IMR-90 (cell line): ENCODE measurements at regions not wholly inside any gene's neighbourhood (a gene's known extent, or its start where the extent isn't known, plus 50 kb on each side); places are given as distances from the start of the nearest gene placed in this dataset.

Source experiments
- ATAC-seq: fragments of 200-7000 bp; cut with Tn5 transposase; 2 replicates; pipeline ENCODE4 v1.9.1; 2020; ENCODE audit warnings: low read depth, mild to moderate bottlenecking, moderate library complexity
- BruUV-seq: library from RNA; stranded (reverse); fragments of 400-500 nt; replicated peaks from 2 replicates; lab custom pipeline; 2021; lab: Mats Ljungman, UMichigan
- CTCF ChIA-PET: fragments of 300-600 bp; formaldehyde crosslinking; extraction: SDS; loops from one replicate; lab custom pipeline; 2021; ENCODE audit warnings: antibody characterized with exemption; lab: Yijun Ruan, JAX
- POLR2A ChIA-PET: fragments of 300-600 bp; sonication (Branson Sonifier 250); formaldehyde crosslinking; loops from one replicate; lab custom pipeline; 2022; ENCODE audit warnings: antibody characterized with exemption; ENCODE audit not compliant: unreplicated experiment; lab: Charles Lee
- DNase-seq: peaks from one replicate; pipeline ENCODE4 v3.0.0; 2013
- H2AFZ ChIP-seq: replicated peaks from 2 replicates; pipeline ENCODE3; 2013; ENCODE audit warnings: low read length, mild to moderate bottlenecking; ENCODE audit not compliant: poor library complexity
- H2AK5ac ChIP-seq: 2 replicates; pipeline ENCODE4 v1.6.1; 2013; ENCODE audit warnings: low read depth, low read length, inconsistent platforms
- H2AK9ac ChIP-seq: replicated peaks from 2 replicates; pipeline ENCODE3; 2013; ENCODE audit warnings: mild to moderate bottlenecking, low read depth, low read length, moderate library complexity; ENCODE audit not compliant: poor library complexity
- H2BK120ac ChIP-seq: 2 replicates; pipeline ENCODE4 v1.6.1; 2013; ENCODE audit warnings: low read depth, low read length, inconsistent platforms
- H2BK15ac ChIP-seq: 3 replicates; pipeline ENCODE4 v1.6.1; 2013; ENCODE audit warnings: low read depth, low read length, inconsistent platforms
- H2BK20ac ChIP-seq: 2 replicates; pipeline ENCODE4 v1.6.1; 2013; ENCODE audit warnings: low read depth, mild to moderate bottlenecking, inconsistent platforms, low read length, moderate library complexity
- H2BK5ac ChIP-seq: 2 replicates; pipeline ENCODE4 v1.6.1; 2013; ENCODE audit warnings: mild to moderate bottlenecking, low read depth, low read length, inconsistent platforms; ENCODE audit not compliant: poor library complexity, severe bottlenecking
- H3K14ac ChIP-seq: replicated peaks from 2 replicates; pipeline ENCODE4 v1.6.1; 2013; ENCODE audit warnings: low read depth, low read length, inconsistent platforms
- H3K18ac ChIP-seq: 2 replicates; pipeline ENCODE4 v1.6.1; 2013; ENCODE audit warnings: low read depth, low read length, control low read depth
- H3K23ac ChIP-seq: 2 replicates; pipeline ENCODE4 v1.6.1; 2013; ENCODE audit warnings: low read depth, low read length, inconsistent platforms
- H3K27ac ChIP-seq: 2 replicates; pipeline ENCODE4 v1.5.1; 2013; ENCODE audit warnings: mild to moderate bottlenecking, control low read depth, low read length; ENCODE audit not compliant: insufficient read depth
- H3K27me3 ChIP-seq: 2 replicates; pipeline ENCODE4 v1.6.1; 2013; ENCODE audit warnings: low read length; ENCODE audit not compliant: control insufficient read depth, insufficient read depth
- H3K36me3 ChIP-seq: 2 replicates; pipeline ENCODE4 v1.6.1; 2013; ENCODE audit warnings: low read length, mixed read lengths; ENCODE audit not compliant: control insufficient read depth, insufficient read depth
- H3K4ac ChIP-seq: 2 replicates; pipeline ENCODE4 v1.6.1; 2013; ENCODE audit warnings: low read depth, low read length, inconsistent platforms
- H3K4me1 ChIP-seq: 2 replicates; pipeline ENCODE4 v1.6.1; 2013; ENCODE audit warnings: low read length, mixed read lengths; ENCODE audit not compliant: control insufficient read depth, insufficient read depth
- H3K4me2 ChIP-seq: 2 replicates; pipeline ENCODE4 v1.6.1; 2013; ENCODE audit warnings: low read depth, mild to moderate bottlenecking, control low read depth, low read length, moderate library complexity
- H3K4me3 ChIP-seq: 2 replicates; pipeline ENCODE4 v1.5.1; 2013; ENCODE audit warnings: low read depth, mild to moderate bottlenecking, control low read depth, low read length, moderate library complexity; ENCODE audit not compliant: insufficient read depth
- H3K56ac ChIP-seq: 2 replicates; pipeline ENCODE4 v1.6.1; 2013; ENCODE audit warnings: low read length, inconsistent platforms; ENCODE audit not compliant: insufficient read depth; ENCODE audit errors: extremely low read depth
- H3K79me1 ChIP-seq, 2 experiments: 2 replicates each; pipeline ENCODE4 v1.6.1; 2013; ENCODE audit warnings: low read length in 2 of 2, inconsistent platforms in 1 of 2, low read depth in 1 of 2
- H3K9ac ChIP-seq: 2 replicates; pipeline ENCODE4 v1.6.1; 2013; ENCODE audit warnings: low read depth, low read length, control low read depth
- H3K9me1 ChIP-seq: 2 replicates; pipeline ENCODE4 v1.6.1; 2013; ENCODE audit warnings: low read length, inconsistent platforms; ENCODE audit not compliant: insufficient read depth
- H3K9me3 ChIP-seq: 2 replicates; pipeline ENCODE4 v1.6.1; 2013; ENCODE audit warnings: low read length; ENCODE audit not compliant: control insufficient read depth, insufficient read depth
- H4K20me1 ChIP-seq: 2 replicates; pipeline ENCODE4 v1.6.1; 2013; ENCODE audit warnings: low read length, inconsistent platforms; ENCODE audit not compliant: insufficient read depth
- H4K5ac ChIP-seq: 2 replicates; pipeline ENCODE4 v1.6.1; 2013; ENCODE audit warnings: mild to moderate bottlenecking, low read depth, low read length, control low read depth
- H4K8ac ChIP-seq, 2 experiments: 2 replicates each; pipeline ENCODE4 v1.6.1; 2013; ENCODE audit warnings: low read depth in 2 of 2, low read length in 2 of 2, control low read depth in 1 of 2, inconsistent platforms in 1 of 2
- H4K91ac ChIP-seq: 2 replicates; pipeline ENCODE4 v1.6.1; 2013; ENCODE audit warnings: low read depth, low read length, inconsistent platforms; ENCODE audit not compliant: insufficient read depth
- WGBS, 2 experiments: methylation state at CpG; one replicate each; pipeline versions ENCODE4 v1.1.5 to v1.1.7; 2013; ENCODE audit warnings: missing lambda C conversion rate in 2 of 2; ENCODE audit not compliant: insufficient read length in 1 of 2; ENCODE audit errors: extremely low coverage in 2 of 2; 5-methylcytosine and 5-hydroxymethylcytosine counted together
- dilution Hi-C: fragments of 300-500 bp; cut with HindIII; formaldehyde crosslinking; loops from one replicate; pipeline ENCODE4 v1.14.3; 2018; ENCODE audit warnings: low sequenced_read_pairs; ENCODE audit not compliant: unreplicated experiment
- in situ Hi-C: fragments of 300-500 bp; cut with MboI; formaldehyde crosslinking; loops from 3 replicates; pipeline ENCODE4 v1.14.3; 2019; ENCODE audit warnings: low sequenced_read_pairs, inconsistent platforms, mixed read lengths
- intact Hi-C: fragments of 100-400 bp; cut with micrococcal nuclease; formaldehyde crosslinking; loops from 2 replicates; pipeline ENCODE4 v1.10.0; 2022
- TF ChIP-seq, protein P1 (sequence below): fragments of 150-350 bp; IDR thresholded peaks from 2 replicates; pipeline ENCODE4 v1.6.1; 2016; ENCODE audit warnings: low read depth, mild to moderate bottlenecking, low read length, moderate library complexity, borderline replicate concordance

DNA sequence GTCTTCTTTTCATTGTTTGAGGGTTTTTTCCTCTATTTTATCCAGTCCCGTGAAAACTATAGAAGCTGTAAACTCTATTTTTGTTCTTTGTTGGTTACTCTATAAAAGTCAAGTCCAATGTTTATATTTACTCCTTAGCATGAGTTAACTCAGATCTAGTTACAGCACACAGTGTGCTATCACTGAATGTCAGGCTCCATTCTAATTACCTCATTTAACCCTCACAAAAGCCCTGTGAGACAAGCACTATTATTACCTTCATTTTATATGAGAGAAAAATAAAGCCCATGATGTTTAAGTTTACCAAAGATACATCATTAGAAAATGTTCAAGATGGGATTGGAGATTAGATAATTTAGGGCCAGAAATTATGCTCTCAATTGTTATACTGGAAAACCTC, 251.4 kb upstream of the SNX7 start:
- no TSS peak for BruUV-seq
- no peak overlapping the region for H4K5ac ChIP-seq
- H2AK5ac ChIP-seq, result no peak overlapping the region
- intact Hi-C loops, result no loop called here
- POLR2A ChIA-PET, result no interaction called here
- H2BK5ac ChIP-seq, result no peak overlapping the region
- TF ChIP-seq, protein P1, sequence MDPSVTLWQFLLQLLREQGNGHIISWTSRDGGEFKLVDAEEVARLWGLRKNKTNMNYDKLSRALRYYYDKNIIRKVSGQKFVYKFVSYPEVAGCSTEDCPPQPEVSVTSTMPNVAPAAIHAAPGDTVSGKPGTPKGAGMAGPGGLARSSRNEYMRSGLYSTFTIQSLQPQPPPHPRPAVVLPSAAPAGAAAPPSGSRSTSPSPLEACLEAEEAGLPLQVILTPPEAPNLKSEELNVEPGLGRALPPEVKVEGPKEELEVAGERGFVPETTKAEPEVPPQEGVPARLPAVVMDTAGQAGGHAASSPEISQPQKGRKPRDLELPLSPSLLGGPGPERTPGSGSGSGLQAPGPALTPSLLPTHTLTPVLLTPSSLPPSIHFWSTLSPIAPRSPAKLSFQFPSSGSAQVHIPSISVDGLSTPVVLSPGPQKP, result no peak
- no peak for ATAC-seq
- no peak overlapping the region for H2AK9ac ChIP-seq
- no peaks in the 10 kb centered on the region for H3K27me3 ChIP-seq
- H3K79me1 ChIP-seq, result no peaks in the 10 kb centered on the region
- H2BK15ac ChIP-seq, result no peak overlapping the region
- no peak overlapping the region for H4K8ac ChIP-seq
- H3K36me3 ChIP-seq, result no peaks in the 10 kb centered on the region
- H3K9me1 ChIP-seq, result no peaks in the 10 kb centered on the region
- no peak overlapping the region for H3K18ac ChIP-seq
- dilution Hi-C loops, result no loop called here
- WGBS, 2 experiments, result no CpG with 5 or more reads among the region's 1 CpG
- DNase-seq, result no peak
- H4K91ac ChIP-seq, result no peak overlapping the region
- no peaks in the 10 kb centered on the region for H4K20me1 ChIP-seq
- no peak overlapping the region for H3K4me2 ChIP-seq
- in situ Hi-C loops, result no loop called here
- H3K4ac ChIP-seq, result no peak overlapping the region
- no peak overlapping the region for H3K4me3 ChIP-seq
- CTCF ChIA-PET, result interaction anchor here (0.6 kb wide), 1 partner anchor 192 kb away, joined by 3 read pairs; no protein-coding TSS in a partner anchor
- no peak overlapping the region for H2BK120ac ChIP-seq
- no peak overlapping the region for H3K27ac ChIP-seq
- no peak overlapping the region for H3K14ac ChIP-seq
- H3K56ac ChIP-seq, result no peak overlapping the region
- H3K23ac ChIP-seq, result no peak overlapping the region
- no peak overlapping the region for H2AFZ ChIP-seq
- H2BK20ac ChIP-seq, result no peak overlapping the region
- H3K9me3 ChIP-seq, result peaks cover 3% of the 10 kb centered on the region
- no peak overlapping the region for H3K9ac ChIP-seq
- no peaks in the 10 kb centered on the region for H3K4me1 ChIP-seq
